GM12878 (cell line): ENCODE measurements at regions not wholly inside any gene's neighbourhood (a gene's known extent, or its start where the extent isn't known, plus 50 kb on each side); places are given as distances from the start of the nearest gene placed in this dataset.

Source experiments
- ASH2L ChIP-seq: fragments of 300-600, 200-600 bp; sonication (generic); IDR thresholded peaks from 2 replicates; pipeline ENCODE4 v1.6.1; 2017; ENCODE audit warnings: low read depth, mild to moderate bottlenecking, borderline replicate concordance
- ATF7 ChIP-seq: fragments of 450-650 bp; IDR thresholded peaks from 2 replicates; pipeline ENCODE4 v1.6.1; 2016; ENCODE audit warnings: low read depth, mild to moderate bottlenecking
- CBX3 ChIP-seq: fragments of 200-600 bp; sonication (generic); IDR thresholded peaks from 2 replicates; pipeline ENCODE4 v1.6.1; 2016; ENCODE audit warnings: low read depth, borderline replicate concordance
- CHD4 ChIP-seq: fragments of 200-600 bp; sonication (generic); IDR thresholded peaks from 2 replicates; pipeline ENCODE4 v1.6.1; 2016; ENCODE audit warnings: mild to moderate bottlenecking
- CREB1 ChIP-seq: IDR thresholded peaks from 2 replicates; pipeline ENCODE4 v1.6.1; 2012; ENCODE audit warnings: low read depth, mild to moderate bottlenecking, inconsistent platforms
- CREM ChIP-seq: IDR thresholded peaks from 2 replicates; pipeline ENCODE4 v1.6.1; 2014; ENCODE audit warnings: antibody characterized with exemption, low read depth
- EED ChIP-seq: sonication (generic); IDR thresholded peaks from 2 replicates; pipeline ENCODE4 v1.6.1; 2016; ENCODE audit warnings: antibody characterized with exemption, low read depth
- FOXM1 ChIP-seq: IDR thresholded peaks from 2 replicates; pipeline ENCODE4 v1.6.1; 2012; ENCODE audit warnings: low read depth, mild to moderate bottlenecking, inconsistent platforms, low read length, moderate library complexity
- IKZF1 ChIP-seq: fragments of 450-650 bp; conservative IDR thresholded peaks from 2 replicates; pipeline ENCODE4 v1.6.1; 2017; ENCODE audit warnings: antibody characterized with exemption, mild to moderate bottlenecking
- IKZF2 ChIP-seq, 2 experiments: fragments of 450-650 bp; IDR thresholded peaks; 2 replicates each; pipeline ENCODE4 v1.6.1; 2017; ENCODE audit warnings: mild to moderate bottlenecking in 2 of 2, moderate library complexity in 2 of 2
- JUNB ChIP-seq: IDR thresholded peaks from 2 replicates; pipeline ENCODE4 v1.6.1; 2016; ENCODE audit warnings: antibody characterized with exemption, mild to moderate bottlenecking
- MTA2 ChIP-seq: fragments of 450-650 bp; IDR thresholded peaks from 2 replicates; pipeline ENCODE4 v1.6.1; 2016; ENCODE audit warnings: low read depth, mild to moderate bottlenecking, moderate library complexity
- POU2F2 ChIP-seq: IDR thresholded peaks from 3 replicates; pipeline ENCODE4 v1.6.1; 2011; ENCODE audit warnings: low read depth, mild to moderate bottlenecking, low read length, borderline replicate concordance
- RUNX3 ChIP-seq: IDR thresholded peaks from 2 replicates; pipeline ENCODE4 v1.6.1; 2012; ENCODE audit warnings: low read length, inconsistent platforms
- ZBED1 ChIP-seq: IDR thresholded peaks from 2 replicates; pipeline ENCODE4 v1.6.1; 2016; ENCODE audit warnings: borderline replicate concordance
- ZBTB40 ChIP-seq: fragments of 450-650 bp; IDR thresholded peaks from 2 replicates; pipeline ENCODE4 v1.6.1; 2016; ENCODE audit warnings: mild to moderate bottlenecking, moderate library complexity, borderline replicate concordance
- TF ChIP-seq, protein P1 (sequence below): IDR thresholded peaks from 2 replicates; pipeline ENCODE4 v1.6.1; 2012; ENCODE audit warnings: low read depth, low read length, improper control_type of control experiment

GRCh38 chr5:68456756-68457217 is 241.2 kb downstream of the PIK3R1 start (continued):
- TF ChIP-seq ATF7 (peak; percentile 81; the same call in 1 of the 2 replicates), IKZF1 (0 out of 2 replicates have a peak, but pooled peaks have one; percentile 16), IKZF2 (IDR thresholded peaks at IDR 0.05) (no peak), CREB1 (peak; percentile 47; the same call in 1 of the 2 replicates), ZBTB40 (no peak), CBX3 (no peak), ASH2L (no peak), RUNX3 (peak; percentile 59; the same call in 1 of the 2 replicates), FOXM1 (peak; percentile 21; the same call in 1 of the 2 replicates), CREM (peak; percentile 51; the same call in 1 of the 2 replicates), MTA2 (no peak), POU2F2 (no peak), EED (peak; percentile 73), CHD4 (no peak), ZBED1 (no peak), JUNB (peak; percentile 75)
- TF ChIP-seq, protein P1, sequence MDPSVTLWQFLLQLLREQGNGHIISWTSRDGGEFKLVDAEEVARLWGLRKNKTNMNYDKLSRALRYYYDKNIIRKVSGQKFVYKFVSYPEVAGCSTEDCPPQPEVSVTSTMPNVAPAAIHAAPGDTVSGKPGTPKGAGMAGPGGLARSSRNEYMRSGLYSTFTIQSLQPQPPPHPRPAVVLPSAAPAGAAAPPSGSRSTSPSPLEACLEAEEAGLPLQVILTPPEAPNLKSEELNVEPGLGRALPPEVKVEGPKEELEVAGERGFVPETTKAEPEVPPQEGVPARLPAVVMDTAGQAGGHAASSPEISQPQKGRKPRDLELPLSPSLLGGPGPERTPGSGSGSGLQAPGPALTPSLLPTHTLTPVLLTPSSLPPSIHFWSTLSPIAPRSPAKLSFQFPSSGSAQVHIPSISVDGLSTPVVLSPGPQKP, result no peak
